WERI-Rb-1 (cell line): ENCODE measurements at regions not wholly inside any gene's neighbourhood (a gene's known extent, or its start where the extent isn't known, plus 50 kb on each side); places are given as distances from the start of the nearest gene placed in this dataset.
A peak's percentile ranks its signal among the peaks of the same experiment; 100 is the strongest.
"Not testable (repeated sequence)": the region's sequence is repeated elsewhere in the genome, so short reads cannot be mapped to it uniquely, and the experiment has no call there.

Source experiments
- DNase-seq: peaks from one replicate; pipeline ENCODE4 v3.0.0-alpha.2; 2020
- H3K27ac ChIP-seq: fragments of 250-450 bp; sonication (Bioruptor Pico); 2 replicates; pipeline ENCODE4 v1.5.1; 2020; ENCODE audit warnings: mild to moderate bottlenecking, moderate library complexity
- H3K27me3 ChIP-seq: fragments of 250-450 bp; sonication (Bioruptor Pico); 2 replicates; pipeline ENCODE4 v1.5.1; 2021; ENCODE audit warnings: mild to moderate bottlenecking, low read depth, moderate library complexity; ENCODE audit not compliant: insufficient read depth, severe bottlenecking
- H3K36me3 ChIP-seq: fragments of 250-450 bp; sonication (Bioruptor Pico); 2 replicates; pipeline ENCODE4 v1.5.1; 2020; ENCODE audit warnings: mild to moderate bottlenecking, moderate library complexity
- H3K4me3 ChIP-seq: 2 replicates; pipeline ENCODE4 v1.5.1; 2011; ENCODE audit warnings: low read depth, mild to moderate bottlenecking, control low read depth, low read length
- H3K9me3 ChIP-seq: fragments of 250-450 bp; sonication (Bioruptor Pico); 2 replicates; pipeline ENCODE4 v1.5.1; 2021; ENCODE audit warnings: mild to moderate bottlenecking, moderate library complexity; ENCODE audit not compliant: severe bottlenecking
- TF ChIP-seq, protein P1 (sequence below): IDR thresholded peaks from 2 replicates; pipeline ENCODE4 v1.5.1; 2011; ENCODE audit warnings: low read depth, mild to moderate bottlenecking, control low read depth, inconsistent platforms, low read length

- peak; percentile 55 for DNase-seq
- Histone ChIP-seq H3K9me3 (no peaks in the 10 kb centered on the region), H3K27me3 (no peaks in the 10 kb centered on the region), H3K36me3 (no peaks in the 10 kb centered on the region), H3K27ac (peak overlapping the region; percentile 39; the same call in 1 of the 2 replicates), H3K4me3 (peak overlapping the region; percentile 27)
- TF ChIP-seq, protein P1, sequence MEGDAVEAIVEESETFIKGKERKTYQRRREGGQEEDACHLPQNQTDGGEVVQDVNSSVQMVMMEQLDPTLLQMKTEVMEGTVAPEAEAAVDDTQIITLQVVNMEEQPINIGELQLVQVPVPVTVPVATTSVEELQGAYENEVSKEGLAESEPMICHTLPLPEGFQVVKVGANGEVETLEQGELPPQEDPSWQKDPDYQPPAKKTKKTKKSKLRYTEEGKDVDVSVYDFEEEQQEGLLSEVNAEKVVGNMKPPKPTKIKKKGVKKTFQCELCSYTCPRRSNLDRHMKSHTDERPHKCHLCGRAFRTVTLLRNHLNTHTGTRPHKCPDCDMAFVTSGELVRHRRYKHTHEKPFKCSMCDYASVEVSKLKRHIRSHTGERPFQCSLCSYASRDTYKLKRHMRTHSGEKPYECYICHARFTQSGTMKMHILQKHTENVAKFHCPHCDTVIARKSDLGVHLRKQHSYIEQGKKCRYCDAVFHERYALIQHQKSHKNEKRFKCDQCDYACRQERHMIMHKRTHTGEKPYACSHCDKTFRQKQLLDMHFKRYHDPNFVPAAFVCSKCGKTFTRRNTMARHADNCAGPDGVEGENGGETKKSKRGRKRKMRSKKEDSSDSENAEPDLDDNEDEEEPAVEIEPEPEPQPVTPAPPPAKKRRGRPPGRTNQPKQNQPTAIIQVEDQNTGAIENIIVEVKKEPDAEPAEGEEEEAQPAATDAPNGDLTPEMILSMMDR = no peak
These were observed 364.2 kb downstream of the ANKRD30A start for GRCh38 chr10:37489658-37490003.

DNA sequence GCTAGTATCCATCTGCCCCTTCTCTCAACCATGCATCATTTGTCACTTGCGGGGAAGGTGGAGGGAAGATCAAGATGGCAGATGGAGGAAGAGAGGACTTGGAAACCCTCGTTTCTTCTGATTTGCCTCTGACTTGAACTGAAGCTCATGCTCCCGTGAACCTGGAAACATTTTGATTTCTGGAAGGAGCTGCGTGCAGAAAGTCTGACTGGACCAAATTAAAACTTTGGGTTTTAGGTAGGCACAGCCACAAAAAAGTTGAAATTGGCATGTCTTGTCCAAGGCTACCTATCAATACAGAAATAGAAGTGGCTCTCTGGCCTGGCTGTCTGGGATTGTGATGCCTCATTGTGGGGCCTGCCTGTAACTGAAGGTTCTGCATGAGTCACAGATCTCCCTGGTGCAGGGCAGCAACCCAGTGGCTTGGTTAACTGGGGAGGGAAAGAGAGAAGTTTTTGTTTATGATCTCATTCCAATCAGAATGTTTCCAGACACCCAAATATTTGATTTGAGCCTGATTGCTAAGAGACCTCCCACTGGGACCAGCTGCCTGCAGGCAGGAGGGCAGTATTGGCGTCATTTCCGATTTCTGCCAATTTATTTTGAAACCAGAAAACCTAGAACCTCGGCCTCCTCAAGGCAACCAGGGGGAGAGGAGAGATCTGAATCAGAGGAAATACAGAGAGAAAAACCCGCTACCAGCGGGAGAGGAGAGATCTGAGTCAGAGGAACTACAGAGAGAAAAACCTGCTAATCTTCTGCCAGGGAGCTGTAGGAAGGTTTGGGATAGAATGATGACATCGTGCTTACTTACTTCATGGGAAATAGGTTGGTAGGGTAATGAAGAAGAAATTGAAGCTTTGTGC is 363.6 kb downstream of the ANKRD30A start:
- H3K36me3 ChIP-seq = no peaks in the 10 kb centered on the region
- TF ChIP-seq, protein P1 = no peak
- peak overlapping the region; percentile 27 for H3K4me3 ChIP-seq
- H3K27me3 ChIP-seq = no peaks in the 10 kb centered on the region
- no peaks in the 10 kb centered on the region for H3K9me3 ChIP-seq
- peak; percentile 15 for DNase-seq
- peak overlapping the region; percentile 39; the same call in 1 of the 2 replicates for H3K27ac ChIP-seq

GRCh38 chr10:37480596-37480995 is 355.2 kb downstream of the ANKRD30A start:
- H3K36me3 ChIP-seq, H3K9me3 ChIP-seq, H3K4me3 ChIP-seq, H3K27ac ChIP-seq, DNase-seq, H3K27me3 ChIP-seq: not testable (repeated sequence)

DNA sequence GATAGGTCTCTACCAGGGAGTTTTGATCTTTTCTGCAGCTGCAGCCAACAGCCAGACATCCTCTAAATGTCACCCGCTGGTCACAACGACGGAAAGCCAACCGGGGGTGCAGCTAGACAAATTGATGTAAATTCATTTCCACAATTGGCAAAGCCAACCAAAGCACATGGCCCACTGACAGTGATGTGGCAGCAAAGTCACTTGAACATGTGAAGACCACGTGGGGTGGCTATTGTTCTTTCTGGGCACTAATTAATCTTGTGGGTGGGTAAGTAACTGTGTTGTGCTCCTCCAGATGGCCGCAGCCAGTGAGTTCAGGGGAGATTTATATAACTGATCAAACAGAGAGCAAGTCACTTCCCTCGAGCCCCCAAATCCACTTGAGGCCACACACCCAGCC is 354.1 kb downstream of the ANKRD30A start:
- Histone ChIP-seq H3K36me3 (no peaks in the 10 kb centered on the region), H3K9me3 (no peaks in the 10 kb centered on the region), H3K4me3 (no peak overlapping the region), H3K27me3 (no peaks in the 10 kb centered on the region), H3K27ac (peak overlapping the region; percentile 12)
- DNase-seq = peak; percentile 50
- TF ChIP-seq, protein P1 = no peak

GRCh38 chr10:37478381-37478780 is 353.0 kb downstream of the ANKRD30A start:
- H3K4me3 ChIP-seq = no peak overlapping the region
- no peak overlapping the region for H3K27ac ChIP-seq
- peak; percentile 10 for DNase-seq
- no peaks in the 10 kb centered on the region for H3K36me3 ChIP-seq
- TF ChIP-seq, protein P1 = no peak
- no peaks in the 10 kb centered on the region for H3K27me3 ChIP-seq
- no peaks in the 10 kb centered on the region for H3K9me3 ChIP-seq

DNA sequence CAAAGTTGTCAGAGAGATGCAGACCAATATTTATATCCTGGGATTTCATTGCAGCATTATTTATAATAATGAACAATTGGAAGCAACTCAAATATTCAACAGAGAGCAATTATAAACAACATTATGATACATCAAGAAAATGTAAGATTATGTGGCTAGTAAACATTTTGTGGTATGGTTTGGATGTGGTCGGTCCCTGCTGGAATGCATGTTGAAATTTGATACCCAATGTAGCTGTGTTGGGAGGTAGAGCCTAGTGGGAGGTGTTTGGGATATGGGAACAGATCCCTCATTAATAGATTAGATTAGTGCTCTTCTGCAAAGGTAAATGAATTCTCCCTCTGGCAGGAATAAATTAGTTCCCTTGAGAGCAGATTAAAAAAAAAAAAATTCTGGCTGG is 350.9 kb downstream of the ANKRD30A start:
- no peaks in the 10 kb centered on the region for H3K36me3 ChIP-seq
- H3K27me3 ChIP-seq = no peaks in the 10 kb centered on the region
- TF ChIP-seq, protein P1 = no peak
- H3K27ac ChIP-seq = no peak overlapping the region
- no peak overlapping the region for H3K4me3 ChIP-seq
- no peak for DNase-seq
- no peaks in the 10 kb centered on the region for H3K9me3 ChIP-seq
